ENCODE measurements at regions not wholly inside any gene's neighbourhood (a gene's known extent, or its start where the extent isn't known, plus 50 kb on each side); places are given as distances from the start of the nearest gene placed in this dataset.

DNA sequence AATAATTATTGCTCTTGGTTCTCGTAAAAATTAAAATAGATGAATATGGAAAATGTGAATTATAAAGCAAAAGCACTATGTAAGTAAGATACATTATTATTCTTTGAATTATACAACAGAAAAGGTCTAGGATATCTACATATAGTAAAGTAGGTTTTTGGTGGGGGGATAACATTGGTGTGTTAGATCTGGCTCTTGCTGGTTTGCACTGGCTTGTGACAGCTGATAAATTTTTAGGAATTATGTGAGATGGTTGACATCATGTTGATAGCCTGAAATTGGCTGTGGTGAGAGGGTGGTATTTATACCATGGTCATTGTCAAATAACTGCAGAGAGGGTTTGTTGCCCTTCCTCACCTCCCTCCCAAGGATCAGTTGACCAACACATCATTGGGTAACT is 50.7 kb upstream of the BTG1 start:
- Mint-ChIP-seq H3K4me3 (no peak overlapping the region), H3K4me1 (ENCODE audit: low read depth) (peaks cover 9% of the 10 kb centered on the region), H3K9me3 (peaks cover 6% of the 10 kb centered on the region), H3K36me3 (ENCODE audit: low read depth) (no peaks in the 10 kb centered on the region), H3K27me3 (no peaks in the 10 kb centered on the region), H3K27ac (no peak overlapping the region)
- no peak for DNase-seq

Measured in activated T-cell treated with anti-CD3 and anti-CD28 coated beads, Interleukin-2, amount 50 U/mL, for 24 hours (primary cell).